ENCODE measurements at regions not wholly inside any gene's neighbourhood (a gene's known extent, or its start where the extent isn't known, plus 50 kb on each side); places are given as distances from the start of the nearest gene placed in this dataset.

DNA sequence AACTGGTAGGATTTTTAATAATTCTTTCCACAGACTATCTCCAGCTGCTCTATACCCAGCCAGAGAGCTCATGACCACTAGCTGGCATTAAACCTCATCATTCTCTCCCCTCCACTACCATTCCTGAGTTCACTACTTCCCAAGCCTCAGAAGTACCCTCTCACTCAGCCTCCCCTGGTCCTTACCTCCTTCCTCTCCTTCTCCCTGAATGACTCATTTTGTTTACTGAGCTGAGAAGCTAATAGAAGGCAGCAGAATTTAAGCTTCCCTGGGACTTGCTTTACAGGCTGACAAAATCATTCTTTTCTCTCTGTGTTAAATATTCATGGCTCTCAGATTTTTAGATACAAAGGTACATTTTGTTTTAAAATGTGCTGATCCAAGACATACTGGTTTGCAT, 305.4 kb downstream of the TLR4 start:
- TF ChIP-seq, protein P1, sequence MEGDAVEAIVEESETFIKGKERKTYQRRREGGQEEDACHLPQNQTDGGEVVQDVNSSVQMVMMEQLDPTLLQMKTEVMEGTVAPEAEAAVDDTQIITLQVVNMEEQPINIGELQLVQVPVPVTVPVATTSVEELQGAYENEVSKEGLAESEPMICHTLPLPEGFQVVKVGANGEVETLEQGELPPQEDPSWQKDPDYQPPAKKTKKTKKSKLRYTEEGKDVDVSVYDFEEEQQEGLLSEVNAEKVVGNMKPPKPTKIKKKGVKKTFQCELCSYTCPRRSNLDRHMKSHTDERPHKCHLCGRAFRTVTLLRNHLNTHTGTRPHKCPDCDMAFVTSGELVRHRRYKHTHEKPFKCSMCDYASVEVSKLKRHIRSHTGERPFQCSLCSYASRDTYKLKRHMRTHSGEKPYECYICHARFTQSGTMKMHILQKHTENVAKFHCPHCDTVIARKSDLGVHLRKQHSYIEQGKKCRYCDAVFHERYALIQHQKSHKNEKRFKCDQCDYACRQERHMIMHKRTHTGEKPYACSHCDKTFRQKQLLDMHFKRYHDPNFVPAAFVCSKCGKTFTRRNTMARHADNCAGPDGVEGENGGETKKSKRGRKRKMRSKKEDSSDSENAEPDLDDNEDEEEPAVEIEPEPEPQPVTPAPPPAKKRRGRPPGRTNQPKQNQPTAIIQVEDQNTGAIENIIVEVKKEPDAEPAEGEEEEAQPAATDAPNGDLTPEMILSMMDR (IDR thresholded peaks at IDR 0.05; ENCODE audit: insufficient read depth, low read length, poor library complexity, severe bottlenecking), result no peak
- H3K27me3 ChIP-seq (replicated peaks; ENCODE audit: control insufficient read depth, insufficient read depth, low read length), result no peaks in the 10 kb centered on the region; the same call in 1 of the 2 replicates
- DNase-seq (ENCODE audit: extremely low read depth, insufficient read length), result no peak
- H3K36me3 ChIP-seq (ENCODE audit: control insufficient read depth, insufficient read depth, low read length), result no peaks in the 10 kb centered on the region
- no peak overlapping the region for H3K4me3 ChIP-seq (replicated peaks; ENCODE audit: low read depth, low read length)

DNA sequence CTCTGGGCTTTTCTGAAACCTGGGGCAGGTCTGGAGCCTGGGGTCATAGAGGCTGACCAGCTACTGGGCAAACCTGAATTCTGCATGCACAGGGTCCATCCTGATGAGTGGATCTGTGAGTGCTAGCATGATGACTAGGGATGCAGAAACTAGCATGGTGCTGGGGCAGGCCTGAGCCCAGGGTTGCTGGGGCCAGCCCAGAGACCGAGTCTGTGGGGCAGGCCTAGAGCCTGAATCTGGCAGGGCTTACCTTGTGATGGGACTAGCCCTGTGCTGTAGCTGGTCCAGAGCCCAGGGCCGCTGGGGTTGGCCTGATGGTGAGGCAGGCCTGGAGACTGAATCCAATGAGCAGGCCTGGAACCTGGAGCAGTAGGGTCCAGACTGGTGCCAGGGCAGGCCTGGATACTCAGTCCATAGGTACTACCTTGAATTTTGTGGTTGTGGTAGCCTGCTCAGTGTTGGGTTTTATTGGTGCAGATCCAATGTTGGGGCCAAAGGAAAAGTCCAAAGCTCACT, 313.5 kb downstream of the TLR4 start:
- H3K27me3 ChIP-seq (replicated peaks; ENCODE audit: control insufficient read depth, insufficient read depth, low read length), result no peaks in the 10 kb centered on the region
- no peak overlapping the region for H3K4me3 ChIP-seq (replicated peaks; ENCODE audit: low read depth, low read length)
- TF ChIP-seq, protein P1 (IDR thresholded peaks at IDR 0.05; ENCODE audit: insufficient read depth, low read length, poor library complexity, severe bottlenecking), result no peak
- no peak for DNase-seq (ENCODE audit: extremely low read depth, insufficient read length)
- no peaks in the 10 kb centered on the region for H3K36me3 ChIP-seq (ENCODE audit: control insufficient read depth, insufficient read depth, low read length)

DNA sequence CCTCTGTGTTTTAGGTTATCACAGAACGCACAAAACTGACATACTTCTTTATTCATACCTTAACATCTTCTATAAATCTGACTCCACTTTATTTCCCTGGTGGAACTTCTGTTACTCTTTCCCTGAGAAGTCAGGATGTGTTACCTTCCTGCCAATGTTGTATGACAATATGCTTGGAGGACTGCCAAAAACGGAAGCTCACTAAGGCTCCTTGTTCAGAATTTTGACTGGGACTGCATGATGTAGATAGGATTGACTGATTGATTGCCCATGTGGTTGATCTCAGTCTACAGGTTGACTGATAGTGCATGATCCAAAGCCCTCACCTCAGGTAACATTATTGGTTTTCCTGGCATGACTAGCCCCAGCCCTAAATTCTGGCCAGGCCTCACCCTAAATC, 319.4 kb downstream of the TLR4 start:
- TF ChIP-seq, protein P1 (IDR thresholded peaks at IDR 0.05; ENCODE audit: insufficient read depth, low read length, poor library complexity, severe bottlenecking), result no peak
- no peak for DNase-seq (ENCODE audit: extremely low read depth, insufficient read length)
- no peaks in the 10 kb centered on the region; the same call in 1 of the 2 replicates for H3K27me3 ChIP-seq (replicated peaks; ENCODE audit: control insufficient read depth, insufficient read depth, low read length)
- no peaks in the 10 kb centered on the region for H3K36me3 ChIP-seq (ENCODE audit: control insufficient read depth, insufficient read depth, low read length)
- H3K4me3 ChIP-seq (replicated peaks; ENCODE audit: low read depth, low read length), result no peak overlapping the region

DNA sequence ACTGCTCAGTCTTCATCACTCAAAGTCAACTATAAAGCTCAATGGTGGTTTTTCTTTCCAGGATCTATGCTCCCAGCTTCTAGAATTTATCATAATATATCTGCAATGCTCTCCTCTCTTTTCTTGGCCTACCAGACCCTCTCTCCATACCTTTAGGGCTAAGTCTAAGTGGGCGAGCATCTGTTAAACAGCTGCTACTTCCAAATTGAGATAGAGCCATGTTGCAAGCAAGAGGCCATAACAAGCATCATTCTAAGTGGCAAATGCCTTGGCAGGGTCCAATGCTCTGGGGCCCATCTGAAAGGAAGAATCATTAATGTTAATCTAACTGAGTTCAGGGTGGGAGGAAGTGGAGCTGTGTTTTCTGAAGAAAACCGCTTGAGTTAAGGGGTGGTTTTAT, 324.0 kb downstream of the TLR4 start:
- no peak for DNase-seq (ENCODE audit: extremely low read depth, insufficient read length)
- TF ChIP-seq, protein P1 (IDR thresholded peaks at IDR 0.05; ENCODE audit: insufficient read depth, low read length, poor library complexity, severe bottlenecking), result no peak
- Histone ChIP-seq H3K4me3 (replicated peaks; ENCODE audit: low read depth, low read length) (no peak overlapping the region), H3K27me3 (replicated peaks; ENCODE audit: control insufficient read depth, insufficient read depth, low read length) (no peaks in the 10 kb centered on the region; the same call in 1 of the 2 replicates), H3K36me3 (ENCODE audit: control insufficient read depth, insufficient read depth, low read length) (no peaks in the 10 kb centered on the region)

DNA sequence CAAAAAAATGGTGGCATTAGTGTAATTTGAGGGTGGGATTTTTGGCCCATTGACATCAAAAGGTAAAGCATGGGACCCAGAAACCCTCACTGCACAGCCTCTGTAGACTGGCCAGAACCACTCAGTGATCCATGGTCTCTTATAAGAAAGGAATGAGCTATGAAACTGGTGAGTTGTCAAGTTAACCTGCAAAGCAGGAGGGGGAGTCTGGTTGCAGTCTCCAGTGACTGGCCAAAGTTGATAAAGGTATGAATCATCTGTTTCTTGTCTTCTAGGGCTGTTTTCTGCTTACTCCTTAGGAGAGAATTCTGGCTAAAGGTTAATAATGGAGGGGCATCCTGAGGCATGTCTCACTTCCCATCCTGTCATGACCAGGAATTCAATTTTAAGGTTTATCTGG, 325.2 kb downstream of the TLR4 start:
- DNase-seq (ENCODE audit: extremely low read depth, insufficient read length), result no peak
- Histone ChIP-seq H3K36me3 (ENCODE audit: control insufficient read depth, insufficient read depth, low read length) (no peaks in the 10 kb centered on the region), H3K27me3 (replicated peaks; ENCODE audit: control insufficient read depth, insufficient read depth, low read length) (no peaks in the 10 kb centered on the region; the same call in 1 of the 2 replicates), H3K4me3 (replicated peaks; ENCODE audit: low read depth, low read length) (no peak overlapping the region)
- TF ChIP-seq, protein P1 (IDR thresholded peaks at IDR 0.05; ENCODE audit: insufficient read depth, low read length, poor library complexity, severe bottlenecking), result no peak

DNA sequence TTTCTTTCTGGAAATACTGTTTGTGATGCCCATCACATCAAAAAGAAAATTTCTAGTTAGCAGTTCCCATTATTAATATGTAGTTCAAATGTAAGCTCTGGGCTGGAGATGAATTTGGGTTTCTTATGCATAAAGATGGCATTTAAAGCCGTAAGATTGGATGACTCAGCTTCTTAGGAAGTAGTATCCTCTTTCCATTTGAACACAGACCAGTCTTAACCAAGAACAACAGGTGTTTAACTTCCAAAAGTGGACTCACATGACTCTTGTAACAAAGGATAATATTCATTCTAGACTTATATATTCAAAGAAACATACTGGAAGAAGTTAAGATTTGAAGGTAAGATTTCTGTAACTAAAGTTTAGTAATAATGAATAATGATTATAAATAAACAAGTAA, 330.5 kb downstream of the TLR4 start:
- DNase-seq (ENCODE audit: extremely low read depth, insufficient read length), result no peak
- no peak overlapping the region for H3K4me3 ChIP-seq (replicated peaks; ENCODE audit: low read depth, low read length)
- TF ChIP-seq, protein P1 (IDR thresholded peaks at IDR 0.05; ENCODE audit: insufficient read depth, low read length, poor library complexity, severe bottlenecking), result no peak
- no peaks in the 10 kb centered on the region for H3K36me3 ChIP-seq (ENCODE audit: control insufficient read depth, insufficient read depth, low read length)
- no peaks in the 10 kb centered on the region for H3K27me3 ChIP-seq (replicated peaks; ENCODE audit: control insufficient read depth, insufficient read depth, low read length)
